22Rv1 (cell line): ENCODE measurements at regions not wholly inside any gene's neighbourhood (a gene's known extent, or its start where the extent isn't known, plus 50 kb on each side); places are given as distances from the start of the nearest gene placed in this dataset.

Source experiments
- CTCF ChIP-seq: fragments of 450-650 bp; IDR thresholded peaks from 2 replicates; pipeline ENCODE4 v1.5.1; 2017; ENCODE audit warnings: mild to moderate bottlenecking
- ZFX ChIP-seq: fragments of 450-650 bp; IDR thresholded peaks from 2 replicates; pipeline ENCODE4 v1.6.1; 2017; ENCODE audit warnings: antibody characterized with exemption, borderline replicate concordance

GRCh38 chr2:486371-486770 lies 190.8 kb downstream of the TMEM18 start:
- TF ChIP-seq CTCF (no peak), ZFX (no peak)
